C4-2B (cell line): ENCODE measurements at regions not wholly inside any gene's neighbourhood (a gene's known extent, or its start where the extent isn't known, plus 50 kb on each side); places are given as distances from the start of the nearest gene placed in this dataset.

ENCODE experiments used
- ZFX ChIP-seq: fragments of 450-650 bp; IDR thresholded peaks from 2 replicates; pipeline ENCODE4 v1.6.1; 2017
- TF ChIP-seq, protein P1 (sequence below): fragments of 450-650 bp; conservative IDR thresholded peaks from 2 replicates; pipeline ENCODE4 v1.5.1; 2017; ENCODE audit warnings: mild to moderate bottlenecking

DNA sequence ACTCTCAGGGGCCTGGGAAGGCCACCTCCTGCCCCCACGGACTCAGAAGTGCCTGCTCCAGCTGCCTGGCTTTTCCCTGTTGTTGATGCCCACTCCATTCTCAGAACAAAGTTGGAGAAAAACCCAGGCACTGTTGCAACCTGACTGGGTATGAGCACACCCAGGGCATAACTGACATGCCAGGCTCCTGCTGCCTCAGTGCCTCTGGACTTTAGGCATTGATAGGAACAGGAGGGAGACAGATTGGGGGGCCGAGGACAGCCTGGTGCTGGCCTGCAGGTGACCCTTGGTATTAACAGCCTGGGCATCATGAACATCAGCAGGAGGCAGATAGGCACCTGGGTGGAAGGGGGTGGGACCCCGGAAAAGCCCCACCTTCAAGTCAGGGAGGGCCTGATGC, 685.9 kb upstream of the CDH10 start:
- TF ChIP-seq, protein P1, sequence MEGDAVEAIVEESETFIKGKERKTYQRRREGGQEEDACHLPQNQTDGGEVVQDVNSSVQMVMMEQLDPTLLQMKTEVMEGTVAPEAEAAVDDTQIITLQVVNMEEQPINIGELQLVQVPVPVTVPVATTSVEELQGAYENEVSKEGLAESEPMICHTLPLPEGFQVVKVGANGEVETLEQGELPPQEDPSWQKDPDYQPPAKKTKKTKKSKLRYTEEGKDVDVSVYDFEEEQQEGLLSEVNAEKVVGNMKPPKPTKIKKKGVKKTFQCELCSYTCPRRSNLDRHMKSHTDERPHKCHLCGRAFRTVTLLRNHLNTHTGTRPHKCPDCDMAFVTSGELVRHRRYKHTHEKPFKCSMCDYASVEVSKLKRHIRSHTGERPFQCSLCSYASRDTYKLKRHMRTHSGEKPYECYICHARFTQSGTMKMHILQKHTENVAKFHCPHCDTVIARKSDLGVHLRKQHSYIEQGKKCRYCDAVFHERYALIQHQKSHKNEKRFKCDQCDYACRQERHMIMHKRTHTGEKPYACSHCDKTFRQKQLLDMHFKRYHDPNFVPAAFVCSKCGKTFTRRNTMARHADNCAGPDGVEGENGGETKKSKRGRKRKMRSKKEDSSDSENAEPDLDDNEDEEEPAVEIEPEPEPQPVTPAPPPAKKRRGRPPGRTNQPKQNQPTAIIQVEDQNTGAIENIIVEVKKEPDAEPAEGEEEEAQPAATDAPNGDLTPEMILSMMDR, result no peak
- TF ChIP-seq ZFX, result no peak
